T-helper 2 cell treated with Interferon-gamma antibody and Interleukin-4, amounts not matched to agents 5 μg/mL and 100 μg/mL, for 36 hours (primary cell): ENCODE measurements at regions not wholly inside any gene's neighbourhood (a gene's known extent, or its start where the extent isn't known, plus 50 kb on each side); places are given as distances from the start of the nearest gene placed in this dataset.

ENCODE experiments used
- DNase-seq: peaks from one replicate; pipeline ENCODE4 v3.0.0; 2021; ENCODE audit warnings: low spot score
- H3K27ac Mint-ChIP-seq: one replicate; pipeline ENCODE4 v1.8.0; 2021; ENCODE audit warnings: mild to moderate bottlenecking, mixed read lengths
- H3K27me3 Mint-ChIP-seq: one replicate; pipeline ENCODE4 v1.8.0; 2021; ENCODE audit warnings: low read depth, mixed read lengths
- H3K36me3 Mint-ChIP-seq: one replicate; pipeline ENCODE4 v1.8.0; 2021; ENCODE audit warnings: low read depth, mixed read lengths
- H3K4me1 Mint-ChIP-seq: one replicate; pipeline ENCODE4 v1.8.0; 2021; ENCODE audit warnings: low read depth, mixed read lengths
- H3K4me3 Mint-ChIP-seq: one replicate; pipeline ENCODE4 v1.8.0; 2022; ENCODE audit warnings: mild to moderate bottlenecking, moderate library complexity, mixed read lengths
- H3K9me3 Mint-ChIP-seq: one replicate; pipeline ENCODE4 v1.8.0; 2021; ENCODE audit warnings: mixed read lengths

- Mint-ChIP-seq H3K36me3 (no peaks in the 10 kb centered on the region), H3K4me1 (no peaks in the 10 kb centered on the region), H3K4me3 (no peak overlapping the region), H3K9me3 (peaks cover 3% of the 10 kb centered on the region), H3K27ac (no peak overlapping the region), H3K27me3 (no peaks in the 10 kb centered on the region)
- no peak for DNase-seq
These were observed 1470.7 kb downstream of the AACS start for GRCh38 chr12:126535971-126536370.

GRCh38 chr12:126537961-126538530 lies 1472.8 kb downstream of the AACS start:
- DNase-seq = no peak
- Mint-ChIP-seq H3K9me3 (peaks cover 13% of the 10 kb centered on the region), H3K27ac (no peak overlapping the region), H3K36me3 (no peaks in the 10 kb centered on the region), H3K27me3 (no peaks in the 10 kb centered on the region), H3K4me1 (no peaks in the 10 kb centered on the region), H3K4me3 (no peak overlapping the region)

- H3K4me3 Mint-ChIP-seq = no peak overlapping the region
- no peaks in the 10 kb centered on the region for H3K4me1 Mint-ChIP-seq
- H3K9me3 Mint-ChIP-seq = peaks cover 13% of the 10 kb centered on the region
- H3K27ac Mint-ChIP-seq = no peak overlapping the region
- no peaks in the 10 kb centered on the region for H3K36me3 Mint-ChIP-seq
- DNase-seq = no peak
- no peaks in the 10 kb centered on the region for H3K27me3 Mint-ChIP-seq
These were observed 1473.7 kb downstream of the AACS start for GRCh38 chr12:126538888-126539287.

- H3K36me3 Mint-ChIP-seq = no peaks in the 10 kb centered on the region
- peaks cover 20% of the 10 kb centered on the region for H3K9me3 Mint-ChIP-seq
- H3K4me3 Mint-ChIP-seq = no peak overlapping the region
- no peaks in the 10 kb centered on the region for H3K4me1 Mint-ChIP-seq
- DNase-seq = no peak
- H3K27me3 Mint-ChIP-seq = no peaks in the 10 kb centered on the region
- no peak overlapping the region for H3K27ac Mint-ChIP-seq
These were observed 1480.2 kb downstream of the AACS start for GRCh38 chr12:126545411-126545810.

- Mint-ChIP-seq H3K4me1 (no peaks in the 10 kb centered on the region), H3K4me3 (no peak overlapping the region), H3K27ac (no peak overlapping the region), H3K9me3 (peaks cover 7% of the 10 kb centered on the region), H3K36me3 (no peaks in the 10 kb centered on the region), H3K27me3 (no peaks in the 10 kb centered on the region)
- DNase-seq = no peak
These were observed 1482.7 kb downstream of the AACS start for GRCh38 chr12:126547905-126548304.

- no peak for DNase-seq
- H3K27me3 Mint-ChIP-seq = no peaks in the 10 kb centered on the region
- no peak overlapping the region for H3K27ac Mint-ChIP-seq
- no peaks in the 10 kb centered on the region for H3K36me3 Mint-ChIP-seq
- no peak overlapping the region for H3K4me3 Mint-ChIP-seq
- H3K9me3 Mint-ChIP-seq = peaks cover 19% of the 10 kb centered on the region
- no peaks in the 10 kb centered on the region for H3K4me1 Mint-ChIP-seq
These were observed 1486.6 kb downstream of the AACS start for GRCh38 chr12:126551869-126552268.

- Mint-ChIP-seq H3K36me3 (no peaks in the 10 kb centered on the region), H3K27ac (no peak overlapping the region), H3K4me3 (no peak overlapping the region), H3K4me1 (no peaks in the 10 kb centered on the region), H3K27me3 (no peaks in the 10 kb centered on the region), H3K9me3 (peaks cover 16% of the 10 kb centered on the region)
- DNase-seq = no peak
These were observed 1489.4 kb downstream of the AACS start for GRCh38 chr12:126554625-126555024.

- no peak for DNase-seq
- Mint-ChIP-seq H3K4me1 (no peaks in the 10 kb centered on the region), H3K36me3 (no peaks in the 10 kb centered on the region), H3K27ac (no peak overlapping the region), H3K27me3 (no peaks in the 10 kb centered on the region), H3K9me3 (peaks cover 16% of the 10 kb centered on the region), H3K4me3 (no peak overlapping the region)
These were observed 1492.4 kb downstream of the AACS start for GRCh38 chr12:126557659-126558058.

GRCh38 chr12:126558219-126558618 lies 1493.0 kb downstream of the AACS start:
- no peak overlapping the region for H3K4me3 Mint-ChIP-seq
- DNase-seq = no peak
- no peaks in the 10 kb centered on the region for H3K4me1 Mint-ChIP-seq
- H3K36me3 Mint-ChIP-seq = no peaks in the 10 kb centered on the region
- no peak overlapping the region for H3K27ac Mint-ChIP-seq
- no peaks in the 10 kb centered on the region for H3K27me3 Mint-ChIP-seq
- H3K9me3 Mint-ChIP-seq = peaks cover 18% of the 10 kb centered on the region

GRCh38 chr12:126558810-126559209 lies 1493.6 kb downstream of the AACS start:
- H3K4me3 Mint-ChIP-seq = no peak overlapping the region
- H3K27ac Mint-ChIP-seq = no peak overlapping the region
- no peaks in the 10 kb centered on the region for H3K27me3 Mint-ChIP-seq
- H3K4me1 Mint-ChIP-seq = no peaks in the 10 kb centered on the region
- H3K36me3 Mint-ChIP-seq = no peaks in the 10 kb centered on the region
- H3K9me3 Mint-ChIP-seq = peaks cover 19% of the 10 kb centered on the region
- DNase-seq = no peak

GRCh38 chr12:126567016-126567415 lies 1501.8 kb downstream of the AACS start:
- H3K4me1 Mint-ChIP-seq = no peaks in the 10 kb centered on the region
- no peak overlapping the region for H3K4me3 Mint-ChIP-seq
- no peaks in the 10 kb centered on the region for H3K36me3 Mint-ChIP-seq
- H3K27ac Mint-ChIP-seq = no peak overlapping the region
- DNase-seq = no peak
- peaks cover 13% of the 10 kb centered on the region for H3K9me3 Mint-ChIP-seq
- no peaks in the 10 kb centered on the region for H3K27me3 Mint-ChIP-seq

- Mint-ChIP-seq H3K27me3 (no peaks in the 10 kb centered on the region), H3K9me3 (peaks cover 6% of the 10 kb centered on the region), H3K36me3 (no peaks in the 10 kb centered on the region), H3K27ac (no peak overlapping the region), H3K4me3 (no peak overlapping the region), H3K4me1 (peaks cover 3% of the 10 kb centered on the region)
- DNase-seq = no peak
These were observed 1504.5 kb downstream of the AACS start for GRCh38 chr12:126569706-126570105.

GRCh38 chr12:126570566-126570965 lies 1505.3 kb downstream of the AACS start:
- Mint-ChIP-seq H3K4me1 (peaks cover 3% of the 10 kb centered on the region), H3K36me3 (no peaks in the 10 kb centered on the region), H3K27ac (no peak overlapping the region), H3K4me3 (no peak overlapping the region), H3K9me3 (peaks cover 6% of the 10 kb centered on the region), H3K27me3 (no peaks in the 10 kb centered on the region)
- DNase-seq = no peak

GRCh38 chr12:126572170-126572569 lies 1506.9 kb downstream of the AACS start:
- DNase-seq = no peak
- Mint-ChIP-seq H3K9me3 (peaks cover 3% of the 10 kb centered on the region), H3K36me3 (no peaks in the 10 kb centered on the region), H3K27me3 (peaks cover 4% of the 10 kb centered on the region), H3K4me3 (no peak overlapping the region), H3K27ac (no peak overlapping the region), H3K4me1 (peaks cover 3% of the 10 kb centered on the region)

- Mint-ChIP-seq H3K4me3 (no peak overlapping the region), H3K9me3 (peaks cover 10% of the 10 kb centered on the region), H3K27ac (no peak overlapping the region), H3K4me1 (no peaks in the 10 kb centered on the region), H3K27me3 (peaks cover 2% of the 10 kb centered on the region), H3K36me3 (no peaks in the 10 kb centered on the region)
- DNase-seq = no peak
These were observed 1516.4 kb downstream of the AACS start for GRCh38 chr12:126581655-126582054.
